ENCODE measurements at regions not wholly inside any gene's neighbourhood (a gene's known extent, or its start where the extent isn't known, plus 50 kb on each side); places are given as distances from the start of the nearest gene placed in this dataset.

- TF ChIP-seq CTCF (optimal IDR thresholded peaks at IDR 0.05 in 1 of 3, IDR thresholded peaks at IDR 0.05 in 1 of 3, conservative IDR thresholded peaks at IDR 0.05 in 1 of 3; ENCODE audit: extremely low read depth in 1 of 3, insufficient read depth in 2 of 3, low read length in 3 of 3) (no peak), EZH2 (IDR thresholded peaks at IDR 0.05; ENCODE audit: low read length) (no peak)
These were observed 220.0 kb upstream of the SGCG start for GRCh38 chr13:22960827-22961226.

Measured in keratinocyte (primary cell).